ENCODE measurements at regions not wholly inside any gene's neighbourhood (a gene's known extent, or its start where the extent isn't known, plus 50 kb on each side); places are given as distances from the start of the nearest gene placed in this dataset.

GRCh38 chr15:85280203-85280602, 100.2 kb upstream of the AKAP13 start:
- TF ChIP-seq CTCF (IDR thresholded peaks at IDR 0.05) (no peak), POLR2A (IDR thresholded peaks at IDR 0.05) (no peak)
